Neural progenitor cell (in vitro differentiated cells): ENCODE measurements at regions not wholly inside any gene's neighbourhood (a gene's known extent, or its start where the extent isn't known, plus 50 kb on each side); places are given as distances from the start of the nearest gene placed in this dataset.
A peak's percentile ranks its signal among the peaks of the same experiment; 100 is the strongest.

ENCODE experiments used
- DNase-seq: peaks from one replicate; pipeline ENCODE4 v3.0.0-alpha.2; 2016; ENCODE audit warnings: low spot score
- H2AFZ ChIP-seq: fragments of 200-600 bp; sonication (generic); replicated peaks from 2 replicates; pipeline ENCODE4 v1.6.1; 2016; ENCODE audit warnings: antibody characterized with exemption
- H3F3A ChIP-seq: fragments of 200-600 bp; sonication (generic); 2 replicates; pipeline ENCODE4 v1.6.1; 2016; ENCODE audit warnings: antibody characterized with exemption, low read depth
- H3K27ac ChIP-seq: fragments of 200-600 bp; sonication (generic); 2 replicates; pipeline ENCODE4 v1.5.1; 2016; ENCODE audit warnings: mild to moderate bottlenecking
- H3K27me3 ChIP-seq: fragments of 200-600 bp; sonication (generic); 2 replicates; pipeline ENCODE4 v1.6.1; 2016; ENCODE audit warnings: mild to moderate bottlenecking, moderate library complexity
- H3K36me3 ChIP-seq: fragments of 200-600 bp; sonication (generic); 2 replicates; pipeline ENCODE4 v1.5.1; 2016
- H3K4me1 ChIP-seq: fragments of 200-600 bp; sonication (generic); 2 replicates; pipeline ENCODE4 v1.6.1; 2016; ENCODE audit warnings: mixed run types
- H3K4me2 ChIP-seq: fragments of 200-600 bp; sonication (generic); 2 replicates; pipeline ENCODE4 v1.6.1; 2016
- H3K4me3 ChIP-seq: fragments of 200-600 bp; sonication (generic); 2 replicates; pipeline ENCODE4 v1.5.1; 2016
- H3K79me2 ChIP-seq: fragments of 200-600 bp; sonication (generic); 2 replicates; pipeline ENCODE4 v1.6.1; 2016; ENCODE audit warnings: low read depth
- H3K9ac ChIP-seq: fragments of 200-600 bp; sonication (generic); 2 replicates; pipeline ENCODE4 v1.6.1; 2016
- H3K9me3 ChIP-seq: fragments of 200-600 bp; sonication (generic); 2 replicates; pipeline ENCODE4 v1.5.1; 2016; ENCODE audit warnings: low read depth
- H4K20me1 ChIP-seq: fragments of 200-600 bp; sonication (generic); 2 replicates; pipeline ENCODE4 v1.6.1; 2016; ENCODE audit warnings: low read depth
- H3K27ac Mint-ChIP-seq: 3 replicates; pipeline ENCODE4 v1.8.0; 2021; ENCODE audit warnings: mixed read lengths
- H3K27me3 Mint-ChIP-seq: 2 replicates; pipeline ENCODE4 v1.8.0; 2022; ENCODE audit warnings: low read depth, mild to moderate bottlenecking, inconsistent platforms, moderate library complexity, mixed read lengths; ENCODE audit not compliant: insufficient read depth
- H3K36me3 Mint-ChIP-seq: 3 replicates; pipeline ENCODE4 v1.8.0; 2021; ENCODE audit warnings: mixed read lengths
- H3K4me1 Mint-ChIP-seq: 3 replicates; pipeline ENCODE4 v1.8.0; 2021; ENCODE audit warnings: mixed read lengths
- H3K4me3 Mint-ChIP-seq: 3 replicates; pipeline ENCODE4 v1.8.0; 2021; ENCODE audit warnings: mild to moderate bottlenecking, moderate library complexity, mixed read lengths
- H3K9me3 Mint-ChIP-seq: 3 replicates; pipeline ENCODE4 v1.8.0; 2020; ENCODE audit warnings: mixed read lengths
- EZH2 ChIP-seq: fragments of 200-600 bp; sonication (generic); IDR thresholded peaks from 2 replicates; pipeline ENCODE4 v1.6.1; 2017; ENCODE audit warnings: antibody characterized with exemption, mild to moderate bottlenecking, moderate library complexity
- EZH2phosphoT487 ChIP-seq: fragments of 200-600 bp; sonication (generic); IDR thresholded peaks from 2 replicates; pipeline ENCODE4 v1.6.1; 2017; ENCODE audit warnings: antibody characterized with exemption
- TF ChIP-seq, protein P1 (sequence below): fragments of 200-600 bp; sonication (generic); IDR thresholded peaks from 2 replicates; pipeline ENCODE4 v1.5.1; 2017; ENCODE audit warnings: antibody characterized with exemption, mild to moderate bottlenecking

DNA sequence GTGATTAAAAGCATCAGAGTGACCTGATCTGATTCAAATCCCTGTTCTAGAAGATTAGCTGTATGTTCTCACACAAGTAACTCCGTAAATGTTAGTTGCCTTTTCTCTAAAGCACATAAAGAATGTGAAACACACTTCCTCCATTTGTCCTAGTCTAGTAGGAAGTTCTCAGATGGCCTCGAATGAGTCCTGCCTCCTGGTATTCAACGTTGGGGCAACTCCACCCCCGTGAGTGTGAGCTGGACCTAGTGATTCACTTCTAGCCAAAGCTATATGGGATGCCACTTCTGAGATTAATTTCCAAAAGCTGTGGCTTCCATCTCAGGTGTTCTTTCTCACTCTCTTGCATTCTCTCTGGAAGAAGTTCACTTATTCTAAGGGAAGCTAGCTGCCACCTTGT, 267.6 kb downstream of the GPATCH2 start:
- Histone ChIP-seq H3K4me2 (no peak overlapping the region), H3K27ac (no peak overlapping the region), H3F3A (no peaks in the 10 kb centered on the region), H3K27me3 (no peaks in the 10 kb centered on the region), H3K9ac (no peak overlapping the region), H3K79me2 (no peaks in the 10 kb centered on the region), H3K9me3 (peaks cover 1% of the 10 kb centered on the region), H3K36me3 (no peaks in the 10 kb centered on the region), H3K4me3 (no peak overlapping the region), H4K20me1 (no peaks in the 10 kb centered on the region), H2AFZ (peak overlapping the region; percentile 24), H3K4me1 (peaks cover 5% of the 10 kb centered on the region)
- TF ChIP-seq EZH2 (no peak), EZH2phosphoT487 (no peak)
- TF ChIP-seq, protein P1, sequence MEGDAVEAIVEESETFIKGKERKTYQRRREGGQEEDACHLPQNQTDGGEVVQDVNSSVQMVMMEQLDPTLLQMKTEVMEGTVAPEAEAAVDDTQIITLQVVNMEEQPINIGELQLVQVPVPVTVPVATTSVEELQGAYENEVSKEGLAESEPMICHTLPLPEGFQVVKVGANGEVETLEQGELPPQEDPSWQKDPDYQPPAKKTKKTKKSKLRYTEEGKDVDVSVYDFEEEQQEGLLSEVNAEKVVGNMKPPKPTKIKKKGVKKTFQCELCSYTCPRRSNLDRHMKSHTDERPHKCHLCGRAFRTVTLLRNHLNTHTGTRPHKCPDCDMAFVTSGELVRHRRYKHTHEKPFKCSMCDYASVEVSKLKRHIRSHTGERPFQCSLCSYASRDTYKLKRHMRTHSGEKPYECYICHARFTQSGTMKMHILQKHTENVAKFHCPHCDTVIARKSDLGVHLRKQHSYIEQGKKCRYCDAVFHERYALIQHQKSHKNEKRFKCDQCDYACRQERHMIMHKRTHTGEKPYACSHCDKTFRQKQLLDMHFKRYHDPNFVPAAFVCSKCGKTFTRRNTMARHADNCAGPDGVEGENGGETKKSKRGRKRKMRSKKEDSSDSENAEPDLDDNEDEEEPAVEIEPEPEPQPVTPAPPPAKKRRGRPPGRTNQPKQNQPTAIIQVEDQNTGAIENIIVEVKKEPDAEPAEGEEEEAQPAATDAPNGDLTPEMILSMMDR = no peak
- no peaks in the 10 kb centered on the region for H3K27me3 Mint-ChIP-seq
- H3K36me3 Mint-ChIP-seq = no peaks in the 10 kb centered on the region
- no peaks in the 10 kb centered on the region for H3K4me1 Mint-ChIP-seq
- no peak for DNase-seq
- no peak overlapping the region for H3K4me3 Mint-ChIP-seq
- H3K9me3 Mint-ChIP-seq = peaks cover 4% of the 10 kb centered on the region
- H3K27ac Mint-ChIP-seq = no peak overlapping the region

DNA sequence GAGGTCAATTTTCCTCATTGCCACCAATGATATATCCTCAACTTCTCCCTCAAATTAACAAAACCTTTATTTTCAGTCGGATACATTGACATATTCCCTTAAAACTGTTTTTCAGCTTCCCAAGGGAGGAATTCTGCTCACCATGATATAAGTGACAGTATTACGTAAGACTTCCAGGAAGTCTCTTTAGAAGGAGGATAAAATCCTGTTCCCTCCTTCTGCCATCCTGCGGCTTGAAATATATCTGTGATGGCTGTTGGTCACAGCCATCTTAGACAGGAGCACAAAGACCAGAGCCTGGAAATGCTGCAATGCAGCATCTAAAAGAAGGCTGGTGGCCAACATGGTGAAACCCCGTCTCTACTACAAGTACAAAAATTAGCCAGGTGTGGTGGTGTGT, 270.4 kb downstream of the GPATCH2 start:
- no peaks in the 10 kb centered on the region for H4K20me1 ChIP-seq
- TF ChIP-seq EZH2phosphoT487 (no peak), EZH2 (no peak)
- TF ChIP-seq, protein P1 = no peak
- no peaks in the 10 kb centered on the region for H3K9me3 ChIP-seq
- peaks cover 5% of the 10 kb centered on the region for H3K4me1 ChIP-seq
- H3K27me3 ChIP-seq = no peaks in the 10 kb centered on the region
- no peaks in the 10 kb centered on the region for H3K79me2 ChIP-seq
- Mint-ChIP-seq H3K4me1 (no peaks in the 10 kb centered on the region), H3K9me3 (peaks cover 4% of the 10 kb centered on the region), H3K36me3 (no peaks in the 10 kb centered on the region), H3K27me3 (no peaks in the 10 kb centered on the region), H3K27ac (no peak overlapping the region), H3K4me3 (no peak overlapping the region)
- no peak overlapping the region for H3K4me3 ChIP-seq
- DNase-seq = no peak
- no peaks in the 10 kb centered on the region for H3K36me3 ChIP-seq
- no peak overlapping the region for H3K27ac ChIP-seq
- H3K4me2 ChIP-seq = no peak overlapping the region
- H2AFZ ChIP-seq = no peak overlapping the region
- H3F3A ChIP-seq = no peaks in the 10 kb centered on the region
- H3K9ac ChIP-seq = no peak overlapping the region

DNA sequence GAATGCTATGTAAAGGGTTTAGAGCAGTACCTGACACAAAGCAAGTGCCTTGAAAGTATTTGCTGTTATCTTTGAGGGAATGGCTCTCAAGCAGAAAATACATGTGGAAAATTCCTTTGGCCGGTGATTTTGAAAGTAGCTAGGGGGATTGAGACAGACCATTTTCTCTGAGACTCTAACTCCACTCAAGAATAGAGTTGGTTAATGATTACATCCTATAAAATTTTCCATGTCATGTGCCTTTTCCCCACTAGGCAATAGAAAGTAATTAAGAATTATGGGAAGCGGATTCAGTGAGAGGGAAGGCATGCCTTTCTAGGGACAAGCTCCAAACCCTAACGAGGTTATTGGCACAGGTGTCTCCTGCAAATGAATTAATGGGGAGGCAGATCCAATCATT, 276.0 kb downstream of the GPATCH2 start:
- Mint-ChIP-seq H3K4me3 (no peak overlapping the region), H3K9me3 (no peaks in the 10 kb centered on the region), H3K36me3 (no peaks in the 10 kb centered on the region), H3K27ac (no peak overlapping the region), H3K27me3 (no peaks in the 10 kb centered on the region), H3K4me1 (no peaks in the 10 kb centered on the region)
- H3K9ac ChIP-seq = no peak overlapping the region
- H3K4me2 ChIP-seq = no peak overlapping the region
- H3K4me3 ChIP-seq = no peak overlapping the region
- no peaks in the 10 kb centered on the region for H3K4me1 ChIP-seq
- no peak for TF ChIP-seq EZH2
- H2AFZ ChIP-seq = no peak overlapping the region
- no peaks in the 10 kb centered on the region for H3K9me3 ChIP-seq
- no peaks in the 10 kb centered on the region for H3K27me3 ChIP-seq
- DNase-seq = no peak
- H3F3A ChIP-seq = no peaks in the 10 kb centered on the region
- H4K20me1 ChIP-seq = no peaks in the 10 kb centered on the region
- H3K36me3 ChIP-seq = no peaks in the 10 kb centered on the region
- H3K27ac ChIP-seq = no peak overlapping the region
- no peaks in the 10 kb centered on the region for H3K79me2 ChIP-seq

DNA sequence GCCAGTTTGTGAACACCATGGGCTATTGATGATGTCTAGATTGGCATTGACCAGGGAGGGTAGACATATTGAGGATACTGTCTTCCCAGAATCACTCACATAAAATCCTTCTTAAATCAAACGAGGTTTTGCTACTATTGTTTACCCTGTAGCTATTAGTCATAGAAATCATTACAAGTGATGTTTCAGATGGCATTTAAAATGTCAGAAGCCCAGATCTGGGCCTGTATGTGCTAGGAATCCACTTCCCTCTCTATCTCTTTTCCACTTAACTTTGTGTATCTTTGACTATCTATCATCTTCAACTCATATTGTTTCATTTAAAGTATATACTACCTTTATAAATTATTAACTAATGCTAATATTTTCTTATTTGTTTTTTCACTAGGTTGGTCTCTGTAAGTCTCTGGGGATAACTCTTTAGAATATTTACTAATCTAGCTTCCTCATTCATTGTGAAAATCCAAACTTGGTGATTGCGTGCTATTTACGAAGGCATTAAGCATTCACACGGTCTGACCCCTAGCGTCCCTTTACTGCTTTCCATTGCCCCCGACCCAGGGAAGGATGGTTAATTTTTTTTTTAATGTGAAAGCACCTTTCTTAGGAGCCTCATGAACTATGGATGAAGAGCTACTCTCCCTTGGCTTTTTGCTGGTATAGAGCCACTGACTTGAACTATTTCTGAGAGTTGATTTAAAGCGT, 281.8 kb downstream of the GPATCH2 start:
- Histone ChIP-seq H3K9me3 (no peaks in the 10 kb centered on the region), H3F3A (no peaks in the 10 kb centered on the region), H3K4me3 (no peak overlapping the region), H3K27ac (no peak overlapping the region), H3K79me2 (no peaks in the 10 kb centered on the region), H3K4me2 (no peak overlapping the region), H3K4me1 (peaks cover 4% of the 10 kb centered on the region), H4K20me1 (no peaks in the 10 kb centered on the region), H3K9ac (no peak overlapping the region), H3K27me3 (no peaks in the 10 kb centered on the region), H3K36me3 (no peaks in the 10 kb centered on the region), H2AFZ (no peak overlapping the region)
- no peak overlapping the region for H3K27ac Mint-ChIP-seq
- no peaks in the 10 kb centered on the region for H3K9me3 Mint-ChIP-seq
- TF ChIP-seq, protein P1 = no peak
- TF ChIP-seq EZH2phosphoT487 (no peak), EZH2 (no peak)
- H3K4me1 Mint-ChIP-seq = peaks cover 5% of the 10 kb centered on the region
- no peak for DNase-seq
- H3K27me3 Mint-ChIP-seq = no peaks in the 10 kb centered on the region
- H3K36me3 Mint-ChIP-seq = no peaks in the 10 kb centered on the region
- H3K4me3 Mint-ChIP-seq = no peak overlapping the region
